IMR-90 (cell line): ENCODE measurements at regions not wholly inside any gene's neighbourhood (a gene's known extent, or its start where the extent isn't known, plus 50 kb on each side); places are given as distances from the start of the nearest gene placed in this dataset.

Source experiments
- ATAC-seq: fragments of 200-7000 bp; cut with Tn5 transposase; 2 replicates; pipeline ENCODE4 v1.9.1; 2020; ENCODE audit warnings: low read depth, mild to moderate bottlenecking, moderate library complexity
- BruUV-seq: library from RNA; stranded (reverse); fragments of 400-500 nt; replicated peaks from 2 replicates; lab custom pipeline; 2021; lab: Mats Ljungman, UMichigan
- CTCF ChIA-PET: fragments of 300-600 bp; formaldehyde crosslinking; extraction: SDS; loops from one replicate; lab custom pipeline; 2021; ENCODE audit warnings: antibody characterized with exemption; lab: Yijun Ruan, JAX
- POLR2A ChIA-PET: fragments of 300-600 bp; sonication (Branson Sonifier 250); formaldehyde crosslinking; loops from one replicate; lab custom pipeline; 2022; ENCODE audit warnings: antibody characterized with exemption; ENCODE audit not compliant: unreplicated experiment; lab: Charles Lee
- DNase-seq: peaks from one replicate; pipeline ENCODE4 v3.0.0; 2013
- H2AFZ ChIP-seq: replicated peaks from 2 replicates; pipeline ENCODE3; 2013; ENCODE audit warnings: low read length, mild to moderate bottlenecking; ENCODE audit not compliant: poor library complexity
- H2AK5ac ChIP-seq: 2 replicates; pipeline ENCODE4 v1.6.1; 2013; ENCODE audit warnings: low read depth, low read length, inconsistent platforms
- H2AK9ac ChIP-seq: replicated peaks from 2 replicates; pipeline ENCODE3; 2013; ENCODE audit warnings: mild to moderate bottlenecking, low read depth, low read length, moderate library complexity; ENCODE audit not compliant: poor library complexity
- H2BK120ac ChIP-seq: 2 replicates; pipeline ENCODE4 v1.6.1; 2013; ENCODE audit warnings: low read depth, low read length, inconsistent platforms
- H2BK15ac ChIP-seq: 3 replicates; pipeline ENCODE4 v1.6.1; 2013; ENCODE audit warnings: low read depth, low read length, inconsistent platforms
- H2BK20ac ChIP-seq: 2 replicates; pipeline ENCODE4 v1.6.1; 2013; ENCODE audit warnings: low read depth, mild to moderate bottlenecking, inconsistent platforms, low read length, moderate library complexity
- H2BK5ac ChIP-seq: 2 replicates; pipeline ENCODE4 v1.6.1; 2013; ENCODE audit warnings: mild to moderate bottlenecking, low read depth, low read length, inconsistent platforms; ENCODE audit not compliant: poor library complexity, severe bottlenecking
- H3K14ac ChIP-seq: replicated peaks from 2 replicates; pipeline ENCODE4 v1.6.1; 2013; ENCODE audit warnings: low read depth, low read length, inconsistent platforms
- H3K18ac ChIP-seq: 2 replicates; pipeline ENCODE4 v1.6.1; 2013; ENCODE audit warnings: low read depth, low read length, control low read depth
- H3K23ac ChIP-seq: 2 replicates; pipeline ENCODE4 v1.6.1; 2013; ENCODE audit warnings: low read depth, low read length, inconsistent platforms
- H3K27ac ChIP-seq: 2 replicates; pipeline ENCODE4 v1.5.1; 2013; ENCODE audit warnings: mild to moderate bottlenecking, control low read depth, low read length; ENCODE audit not compliant: insufficient read depth
- H3K27me3 ChIP-seq: 2 replicates; pipeline ENCODE4 v1.6.1; 2013; ENCODE audit warnings: low read length; ENCODE audit not compliant: control insufficient read depth, insufficient read depth
- H3K36me3 ChIP-seq: 2 replicates; pipeline ENCODE4 v1.6.1; 2013; ENCODE audit warnings: low read length, mixed read lengths; ENCODE audit not compliant: control insufficient read depth, insufficient read depth
- H3K4ac ChIP-seq: 2 replicates; pipeline ENCODE4 v1.6.1; 2013; ENCODE audit warnings: low read depth, low read length, inconsistent platforms
- H3K4me1 ChIP-seq: 2 replicates; pipeline ENCODE4 v1.6.1; 2013; ENCODE audit warnings: low read length, mixed read lengths; ENCODE audit not compliant: control insufficient read depth, insufficient read depth
- H3K4me2 ChIP-seq: 2 replicates; pipeline ENCODE4 v1.6.1; 2013; ENCODE audit warnings: low read depth, mild to moderate bottlenecking, control low read depth, low read length, moderate library complexity
- H3K4me3 ChIP-seq: 2 replicates; pipeline ENCODE4 v1.5.1; 2013; ENCODE audit warnings: low read depth, mild to moderate bottlenecking, control low read depth, low read length, moderate library complexity; ENCODE audit not compliant: insufficient read depth
- H3K56ac ChIP-seq: 2 replicates; pipeline ENCODE4 v1.6.1; 2013; ENCODE audit warnings: low read length, inconsistent platforms; ENCODE audit not compliant: insufficient read depth; ENCODE audit errors: extremely low read depth
- H3K79me1 ChIP-seq, 2 experiments: 2 replicates each; pipeline ENCODE4 v1.6.1; 2013; ENCODE audit warnings: low read length in 2 of 2, inconsistent platforms in 1 of 2, low read depth in 1 of 2
- H3K9ac ChIP-seq: 2 replicates; pipeline ENCODE4 v1.6.1; 2013; ENCODE audit warnings: low read depth, low read length, control low read depth
- H3K9me1 ChIP-seq: 2 replicates; pipeline ENCODE4 v1.6.1; 2013; ENCODE audit warnings: low read length, inconsistent platforms; ENCODE audit not compliant: insufficient read depth
- H3K9me3 ChIP-seq: 2 replicates; pipeline ENCODE4 v1.6.1; 2013; ENCODE audit warnings: low read length; ENCODE audit not compliant: control insufficient read depth, insufficient read depth
- H4K20me1 ChIP-seq: 2 replicates; pipeline ENCODE4 v1.6.1; 2013; ENCODE audit warnings: low read length, inconsistent platforms; ENCODE audit not compliant: insufficient read depth
- H4K5ac ChIP-seq: 2 replicates; pipeline ENCODE4 v1.6.1; 2013; ENCODE audit warnings: mild to moderate bottlenecking, low read depth, low read length, control low read depth
- H4K8ac ChIP-seq, 2 experiments: 2 replicates each; pipeline ENCODE4 v1.6.1; 2013; ENCODE audit warnings: low read depth in 2 of 2, low read length in 2 of 2, control low read depth in 1 of 2, inconsistent platforms in 1 of 2
- H4K91ac ChIP-seq: 2 replicates; pipeline ENCODE4 v1.6.1; 2013; ENCODE audit warnings: low read depth, low read length, inconsistent platforms; ENCODE audit not compliant: insufficient read depth
- CEBPB ChIP-seq: IDR thresholded peaks from 2 replicates; pipeline ENCODE4 v1.6.1; 2012; ENCODE audit warnings: low read depth, low read length, improper control_type of control experiment
- FOS ChIP-seq: fragments of 150-350 bp; IDR thresholded peaks from 2 replicates; pipeline ENCODE4 v1.6.1; 2016; ENCODE audit warnings: low read depth, low read length
- MAZ ChIP-seq: IDR thresholded peaks from 2 replicates; pipeline ENCODE4 v1.6.1; 2012; ENCODE audit warnings: low read depth, mild to moderate bottlenecking, low read length, improper control_type of control experiment, moderate library complexity, borderline replicate concordance
- NFE2L2 ChIP-seq: fragments of 150-350 bp; IDR thresholded peaks from 2 replicates; pipeline ENCODE4 v1.6.1; 2016; ENCODE audit warnings: low read depth, mild to moderate bottlenecking, low read length
- RCOR1 ChIP-seq: IDR thresholded peaks from 2 replicates; pipeline ENCODE4 v1.6.1; 2012; ENCODE audit warnings: mild to moderate bottlenecking, low read length, improper control_type of control experiment; ENCODE audit not compliant: insufficient replicate concordance
- SMC3 ChIP-seq: fragments of 150-350 bp; IDR thresholded peaks from 2 replicates; pipeline ENCODE4 v1.6.1; 2016; ENCODE audit warnings: low read depth, mild to moderate bottlenecking, antibody characterized with exemption, low read length, moderate library complexity
- WGBS, 2 experiments: methylation state at CpG; one replicate each; pipeline versions ENCODE4 v1.1.5 to v1.1.7; 2013; ENCODE audit warnings: missing lambda C conversion rate in 2 of 2; ENCODE audit not compliant: insufficient read length in 1 of 2; ENCODE audit errors: extremely low coverage in 2 of 2; 5-methylcytosine and 5-hydroxymethylcytosine counted together
- dilution Hi-C: fragments of 300-500 bp; cut with HindIII; formaldehyde crosslinking; loops from one replicate; pipeline ENCODE4 v1.14.3; 2018; ENCODE audit warnings: low sequenced_read_pairs; ENCODE audit not compliant: unreplicated experiment
- in situ Hi-C: fragments of 300-500 bp; cut with MboI; formaldehyde crosslinking; loops from 3 replicates; pipeline ENCODE4 v1.14.3; 2019; ENCODE audit warnings: low sequenced_read_pairs, inconsistent platforms, mixed read lengths
- intact Hi-C: fragments of 100-400 bp; cut with micrococcal nuclease; formaldehyde crosslinking; loops from 2 replicates; pipeline ENCODE4 v1.10.0; 2022
- TF ChIP-seq, protein P1 (sequence below): fragments of 150-350 bp; IDR thresholded peaks from 2 replicates; pipeline ENCODE4 v1.6.1; 2016; ENCODE audit warnings: low read depth, mild to moderate bottlenecking, low read length, moderate library complexity, borderline replicate concordance
- TF ChIP-seq, protein P2 (sequence below): fragments of 150-350 bp; IDR thresholded peaks from 2 replicates; pipeline ENCODE4 v1.6.1; 2017; ENCODE audit warnings: mild to moderate bottlenecking, antibody characterized with exemption, low read length, low read depth

DNA sequence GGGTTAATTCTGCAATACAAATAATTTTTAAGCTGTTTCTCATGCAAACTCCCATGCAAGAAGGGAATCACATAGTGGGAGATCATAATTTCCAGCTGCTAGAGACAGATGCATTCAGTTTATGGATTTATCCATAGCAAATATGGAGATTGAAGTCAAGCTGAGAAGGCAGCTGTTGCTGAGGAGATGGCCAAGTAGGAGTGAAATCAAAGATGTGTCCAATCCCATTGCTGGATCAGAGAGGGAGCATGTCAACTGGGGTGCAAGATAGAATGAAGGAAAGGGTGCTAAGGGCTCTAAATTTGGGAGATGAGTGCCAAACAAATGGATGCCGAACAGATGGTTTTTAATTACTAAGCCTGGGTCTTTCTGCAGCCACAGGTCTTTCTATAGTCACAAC lies 504.5 kb downstream of the NFIB start:
- in situ Hi-C loops (no loop called here), intact Hi-C loops (no loop called here), dilution Hi-C loops (no loop called here)
- H4K5ac ChIP-seq = no peak overlapping the region
- ChIA-PET CTCF (no interaction called here), POLR2A (interaction anchor here (0.6 kb wide), 1 partner anchor 20 kb away, joined by 3 read pairs; no protein-coding TSS in a partner anchor)
- H2AK5ac ChIP-seq = no peak overlapping the region
- DNase-seq (no peak), ATAC-seq (no peak)
- H3K56ac ChIP-seq = no peak overlapping the region
- H3K23ac ChIP-seq = no peak overlapping the region
- no peak overlapping the region for H3K18ac ChIP-seq
- H2BK20ac ChIP-seq = no peak overlapping the region
- TF ChIP-seq NFE2L2 (no peak), RCOR1 (no peak), MAZ (no peak), SMC3 (no peak), FOS (no peak), CEBPB (no peak)
- TF ChIP-seq, protein P1, sequence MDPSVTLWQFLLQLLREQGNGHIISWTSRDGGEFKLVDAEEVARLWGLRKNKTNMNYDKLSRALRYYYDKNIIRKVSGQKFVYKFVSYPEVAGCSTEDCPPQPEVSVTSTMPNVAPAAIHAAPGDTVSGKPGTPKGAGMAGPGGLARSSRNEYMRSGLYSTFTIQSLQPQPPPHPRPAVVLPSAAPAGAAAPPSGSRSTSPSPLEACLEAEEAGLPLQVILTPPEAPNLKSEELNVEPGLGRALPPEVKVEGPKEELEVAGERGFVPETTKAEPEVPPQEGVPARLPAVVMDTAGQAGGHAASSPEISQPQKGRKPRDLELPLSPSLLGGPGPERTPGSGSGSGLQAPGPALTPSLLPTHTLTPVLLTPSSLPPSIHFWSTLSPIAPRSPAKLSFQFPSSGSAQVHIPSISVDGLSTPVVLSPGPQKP = no peak
- TF ChIP-seq, protein P2, sequence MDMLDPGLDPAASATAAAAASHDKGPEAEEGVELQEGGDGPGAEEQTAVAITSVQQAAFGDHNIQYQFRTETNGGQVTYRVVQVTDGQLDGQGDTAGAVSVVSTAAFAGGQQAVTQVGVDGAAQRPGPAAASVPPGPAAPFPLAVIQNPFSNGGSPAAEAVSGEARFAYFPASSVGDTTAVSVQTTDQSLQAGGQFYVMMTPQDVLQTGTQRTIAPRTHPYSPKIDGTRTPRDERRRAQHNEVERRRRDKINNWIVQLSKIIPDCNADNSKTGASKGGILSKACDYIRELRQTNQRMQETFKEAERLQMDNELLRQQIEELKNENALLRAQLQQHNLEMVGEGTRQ = no peak
- no peak overlapping the region for H2BK5ac ChIP-seq
- H2BK120ac ChIP-seq = no peak overlapping the region
- no peaks in the 10 kb centered on the region for H3K9me1 ChIP-seq
- H2AK9ac ChIP-seq = no peak overlapping the region
- H3K4me3 ChIP-seq = no peak overlapping the region
- H3K4me2 ChIP-seq = no peak overlapping the region
- H2BK15ac ChIP-seq = no peak overlapping the region
- no peaks in the 10 kb centered on the region for H3K27me3 ChIP-seq
- H3K14ac ChIP-seq = no peak overlapping the region
- BruUV-seq = no TSS peak
- no peak overlapping the region for H4K8ac ChIP-seq
- H3K4me1 ChIP-seq = no peaks in the 10 kb centered on the region
- H3K9me3 ChIP-seq = no peaks in the 10 kb centered on the region
- H2AFZ ChIP-seq = no peak overlapping the region
- no peaks in the 10 kb centered on the region for H3K36me3 ChIP-seq
- no peak overlapping the region for H4K91ac ChIP-seq
- no peak overlapping the region for H3K4ac ChIP-seq
- WGBS, 2 experiments = no CpG with 5 or more reads among the region's 1 CpG
- no peaks in the 10 kb centered on the region for H3K79me1 ChIP-seq
- H3K27ac ChIP-seq = no peak overlapping the region
- H3K9ac ChIP-seq = no peak overlapping the region
- H4K20me1 ChIP-seq = no peaks in the 10 kb centered on the region
